GM18498 (cell line): ENCODE measurements at regions not wholly inside any gene's neighbourhood (a gene's known extent, or its start where the extent isn't known, plus 50 kb on each side); places are given as distances from the start of the nearest gene placed in this dataset.

Experiments
- ATAC-seq: cut with Tn5 transposase; IDR thresholded peaks from one replicate; pipeline ENCODE4 v1.9.1; 2021; ENCODE audit warnings: mild to moderate bottlenecking, moderate library complexity; ENCODE audit not compliant: unreplicated experiment

GRCh38 chr16:65500919-65501318 lies 379.1 kb upstream of the CDH11 start:
- ATAC-seq: no peak

- ATAC-seq: no peak
These were observed 378.1 kb upstream of the CDH11 start for GRCh38 chr16:65500007-65500406.

DNA sequence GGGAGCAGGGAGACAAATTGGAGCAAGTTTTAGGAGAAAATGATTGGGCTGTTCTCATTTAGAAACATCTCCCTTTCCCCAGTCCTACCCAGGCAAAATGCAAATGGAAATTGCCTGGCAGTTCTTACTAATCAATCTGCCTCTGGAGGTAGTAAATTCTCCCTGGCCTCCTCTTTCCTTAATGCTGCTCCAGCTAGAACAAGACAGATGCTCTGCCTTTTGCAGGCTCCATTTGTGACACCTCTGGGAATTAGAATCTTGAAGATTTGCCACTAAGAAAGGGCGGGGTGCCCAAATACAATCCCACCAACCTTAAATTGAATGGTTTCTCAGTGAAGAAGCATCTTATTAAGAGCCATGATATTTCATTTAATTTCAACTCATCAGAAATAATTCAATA lies 377.7 kb upstream of the CDH11 start:
- no peak for ATAC-seq

GRCh38 chr16:65497571-65497970 lies 375.7 kb upstream of the CDH11 start:
- ATAC-seq: no peak

DNA sequence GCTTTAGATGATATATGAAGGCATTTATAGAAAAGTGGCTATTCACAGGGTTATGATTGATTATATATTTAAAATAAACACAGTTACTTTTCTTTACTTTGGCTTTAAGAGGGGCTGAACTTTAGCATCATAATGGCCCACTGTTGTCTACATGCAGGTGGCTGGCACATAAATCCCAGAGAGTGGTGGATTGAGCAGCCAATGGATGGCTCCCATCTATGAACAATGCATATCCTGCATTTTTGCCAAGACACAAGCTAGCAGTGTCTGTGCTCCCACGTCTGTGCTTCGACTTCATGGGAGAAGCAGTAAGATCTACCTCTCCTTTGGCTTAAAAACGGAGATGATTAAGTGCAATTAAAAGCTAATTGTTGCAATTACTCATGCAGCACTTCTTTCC lies 373.2 kb upstream of the CDH11 start:
- no peak for ATAC-seq

- ATAC-seq: no peak
These were observed 372.7 kb upstream of the CDH11 start for GRCh38 chr16:65494609-65495008.

DNA sequence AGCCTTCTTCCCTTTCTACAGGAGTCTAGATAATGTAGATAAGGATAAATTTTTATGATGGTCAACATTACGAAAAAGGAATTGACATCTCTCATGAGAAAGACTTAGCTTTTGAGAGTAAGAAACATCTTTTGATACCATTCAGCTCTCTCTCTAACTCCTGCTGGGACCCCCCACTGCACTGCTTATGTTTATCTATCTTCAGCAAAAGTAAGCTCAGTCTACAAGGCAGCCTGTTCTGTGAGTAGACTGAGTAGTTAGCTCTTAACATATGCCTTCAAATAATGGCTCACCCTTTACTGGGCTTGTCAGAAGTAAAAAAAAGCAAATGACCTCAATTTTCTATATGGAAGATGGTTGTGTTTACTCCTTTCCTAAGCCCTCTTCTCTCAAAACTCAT lies 372.2 kb upstream of the CDH11 start:
- ATAC-seq: no peak

DNA sequence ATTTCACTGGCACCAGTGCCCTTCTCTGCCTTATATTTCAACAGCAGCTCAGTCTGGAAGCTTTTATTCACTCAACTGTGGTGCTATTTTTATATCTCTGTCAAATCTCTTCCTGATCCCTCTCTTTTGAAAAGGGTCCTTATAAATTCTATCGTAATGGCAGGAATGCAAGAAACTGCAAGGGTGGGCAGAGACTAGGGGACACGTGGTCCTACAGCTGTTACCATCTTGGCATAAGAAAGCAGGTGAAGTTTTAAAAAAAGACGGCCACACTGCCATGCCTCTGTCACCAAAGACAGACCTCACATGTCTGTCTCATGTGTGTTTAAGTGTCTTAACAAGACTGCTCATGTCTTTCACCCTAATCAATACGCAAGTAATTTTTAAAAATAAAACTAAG lies 368.4 kb upstream of the CDH11 start:
- ATAC-seq: no peak

- no peak for ATAC-seq
These were observed 367.7 kb upstream of the CDH11 start for GRCh38 chr16:65489531-65490023.

- ATAC-seq: no peak
These were observed 365.4 kb upstream of the CDH11 start for GRCh38 chr16:65487231-65487630.

DNA sequence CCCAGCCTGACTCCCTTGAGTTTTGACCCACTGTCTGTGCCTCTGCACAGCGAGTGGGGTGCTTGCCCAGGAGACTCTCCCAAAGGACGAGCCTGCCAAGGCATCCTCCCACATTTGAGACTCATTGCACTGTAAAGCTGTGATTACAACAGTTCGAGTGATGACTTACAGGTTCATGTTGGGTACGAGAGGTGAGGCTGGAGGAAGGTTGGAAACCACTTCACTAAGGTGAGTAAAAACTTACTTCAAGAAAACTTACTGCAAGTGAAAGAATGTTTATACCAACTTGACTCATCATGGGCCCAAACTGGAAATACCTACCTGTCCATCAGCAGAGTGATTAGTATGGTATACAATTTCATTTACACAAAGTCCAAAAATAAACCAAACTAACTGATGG lies 360.1 kb upstream of the CDH11 start:
- no peak for ATAC-seq

GRCh38 chr16:65480281-65481091 lies 358.6 kb upstream of the CDH11 start:
- no peak for ATAC-seq

- no peak for ATAC-seq
These were observed 354.6 kb upstream of the CDH11 start for GRCh38 chr16:65476448-65476955.

DNA sequence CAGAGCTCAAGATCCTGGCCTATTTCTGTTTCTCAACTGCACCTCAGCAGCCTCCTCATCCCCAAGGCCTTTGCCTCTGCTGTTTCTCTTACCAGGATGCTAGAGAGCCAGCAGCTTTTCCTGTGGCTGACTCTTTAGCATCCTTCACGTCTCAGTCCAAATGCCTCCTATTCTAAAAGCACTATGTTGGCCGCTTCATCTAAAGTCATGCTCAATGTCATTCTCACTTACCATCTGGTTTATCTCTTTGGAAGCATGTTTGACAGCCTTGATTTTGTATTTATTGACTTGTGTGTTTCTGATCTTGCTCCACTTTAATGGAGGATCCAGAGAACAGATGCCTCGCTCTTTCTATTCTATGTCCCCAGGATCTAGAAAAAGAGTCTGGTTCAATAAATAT lies 351.8 kb upstream of the CDH11 start:
- ATAC-seq: no peak

DNA sequence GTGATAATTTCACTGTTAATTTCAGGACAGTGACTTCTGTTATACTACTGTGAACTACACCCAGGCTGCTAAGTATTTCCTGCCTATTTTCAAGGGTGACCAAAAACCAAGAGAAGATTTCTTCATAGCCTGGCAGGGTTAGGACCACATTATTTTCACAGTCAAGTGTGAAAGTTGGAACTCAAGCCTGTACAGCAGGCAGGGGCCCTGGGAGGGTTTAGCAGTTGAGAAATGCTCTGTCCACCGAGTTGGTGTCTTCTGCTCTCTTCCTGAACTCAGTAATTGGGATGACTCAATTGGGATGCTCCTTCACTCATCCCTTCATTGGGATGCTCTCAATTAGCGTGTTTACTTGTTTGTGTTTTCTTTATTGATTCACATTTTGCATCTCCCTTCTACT lies 347.3 kb upstream of the CDH11 start:
- ATAC-seq: no peak

GRCh38 chr16:65468133-65468532 lies 346.3 kb upstream of the CDH11 start:
- no peak for ATAC-seq

- ATAC-seq: no peak
These were observed 341.9 kb upstream of the CDH11 start for GRCh38 chr16:65463652-65464260.

DNA sequence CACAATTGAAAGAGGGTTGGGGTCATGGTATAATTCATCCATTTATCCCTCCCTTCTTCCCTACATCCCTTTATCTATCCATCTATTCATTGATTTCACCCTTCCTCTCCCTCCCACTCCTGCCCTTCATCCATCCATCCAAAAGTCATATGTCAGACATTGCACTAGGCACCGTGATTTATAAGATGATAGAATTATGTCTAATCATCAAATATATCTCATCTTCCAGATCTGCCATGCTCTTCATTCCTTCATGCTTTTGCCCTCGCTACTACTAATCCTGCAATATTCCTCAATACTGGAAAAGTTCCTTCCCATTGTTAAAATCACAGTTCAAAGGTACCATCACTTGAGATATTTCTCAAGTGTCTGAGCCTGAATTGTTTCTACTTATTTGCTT lies 335.2 kb upstream of the CDH11 start:
- no peak for ATAC-seq

- ATAC-seq: no peak
These were observed 333.9 kb upstream of the CDH11 start for GRCh38 chr16:65455761-65456160.

DNA sequence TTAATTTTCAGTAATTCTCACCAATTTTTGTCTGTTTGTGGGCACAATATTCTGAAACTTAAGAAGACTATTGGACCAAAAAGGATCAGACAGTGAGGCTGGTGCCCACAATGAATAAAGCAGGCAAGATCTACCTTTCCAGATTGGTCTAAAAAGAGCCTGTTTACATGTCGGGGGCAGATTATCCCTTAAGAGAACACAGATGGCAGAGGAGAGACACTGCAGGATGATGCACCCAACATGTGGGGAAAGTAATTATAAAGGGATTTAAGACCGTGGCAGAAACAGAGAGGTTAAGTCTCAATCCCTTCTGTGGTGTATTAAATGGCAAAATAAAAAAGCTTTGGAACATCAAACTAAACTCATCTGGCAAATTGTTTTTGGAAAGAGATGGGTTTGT lies 331.8 kb upstream of the CDH11 start:
- ATAC-seq: no peak

GRCh38 chr16:65449526-65449925 lies 327.7 kb upstream of the CDH11 start:
- no peak for ATAC-seq

GRCh38 chr16:65446427-65446826 lies 324.6 kb upstream of the CDH11 start:
- ATAC-seq: no peak
